Fibroblast of lung (primary cell): ENCODE measurements at regions not wholly inside any gene's neighbourhood (a gene's known extent, or its start where the extent isn't known, plus 50 kb on each side); places are given as distances from the start of the nearest gene placed in this dataset.

Experiments
- DNase-seq, 2 donors: peaks; one replicate each; pipeline versions ENCODE4 v3.0.0 to v3.0.0-alpha.2; 2010; ENCODE audit warnings: low read depth in 2 of 2
- H2AFZ ChIP-seq: 2 replicates; pipeline ENCODE4 v1.5.1; 2012; ENCODE audit warnings: low read length, control low read depth, inconsistent platforms
- H3K27ac ChIP-seq: 2 replicates; pipeline ENCODE4 v1.5.1; 2011; ENCODE audit warnings: low read length, control low read depth; ENCODE audit not compliant: insufficient read depth
- H3K27me3 ChIP-seq: 2 replicates; pipeline ENCODE4 v1.5.1; 2011; ENCODE audit warnings: mild to moderate bottlenecking, low read length; ENCODE audit not compliant: control insufficient read depth, insufficient read depth
- H3K36me3 ChIP-seq: 2 replicates; pipeline ENCODE4 v1.5.1; 2011; ENCODE audit warnings: low read length; ENCODE audit not compliant: control insufficient read depth, insufficient read depth
- H3K4me1 ChIP-seq: 2 replicates; pipeline ENCODE4 v1.5.1; 2011; ENCODE audit warnings: low read length; ENCODE audit not compliant: control insufficient read depth, insufficient read depth; ENCODE audit errors: extremely low read depth
- H3K4me2 ChIP-seq: 2 replicates; pipeline ENCODE4 v1.5.1; 2011; ENCODE audit warnings: low read length, control low read depth; ENCODE audit not compliant: insufficient read depth; ENCODE audit errors: extremely low read depth
- H3K4me3 ChIP-seq, 4 experiments: fragments of 200-600 bp in 1 of 4; sonication (generic) in 1 of 4; replicated peaks in 1 of 4; 2 replicates each; pipeline ENCODE4 v1.5.1; 2011 to 2016; ENCODE audit warnings: low read length in 4 of 4, low read depth in 3 of 4, mild to moderate bottlenecking in 3 of 4, control low read depth in 2 of 4, inconsistent platforms in 1 of 4, mixed read lengths in 1 of 4; ENCODE audit not compliant: insufficient read depth in 1 of 4; ENCODE audit errors: control extremely low read depth in 1 of 4
- H3K79me2 ChIP-seq: 2 replicates; pipeline ENCODE4 v1.5.1; 2012; ENCODE audit warnings: mild to moderate bottlenecking, low read length, inconsistent platforms; ENCODE audit not compliant: control insufficient read depth, insufficient read depth
- H3K9ac ChIP-seq: 2 replicates; pipeline ENCODE4 v1.5.1; 2011; ENCODE audit warnings: mild to moderate bottlenecking, low read length, control low read depth; ENCODE audit not compliant: insufficient read depth
- H3K9me3 ChIP-seq: 2 replicates; pipeline ENCODE4 v1.5.1; 2012; ENCODE audit warnings: low read depth, low read length; ENCODE audit not compliant: control insufficient read depth, insufficient read depth
- H4K20me1 ChIP-seq: 2 replicates; pipeline ENCODE4 v1.5.1; 2011; ENCODE audit warnings: low read length; ENCODE audit not compliant: control insufficient read depth, insufficient read depth; ENCODE audit errors: extremely low read depth
- EZH2 ChIP-seq: IDR thresholded peaks from 2 replicates; pipeline ENCODE4 v1.5.1; 2012; ENCODE audit warnings: low read length, control low read depth, mild to moderate bottlenecking; ENCODE audit errors: missing control alignments
- TF ChIP-seq, protein P1 (sequence below), 2 donors: IDR thresholded peaks in 1 of 2; conservative IDR thresholded peaks in 1 of 2; 1 replicate in 1 of 2; 2 replicates in 1 of 2; pipeline ENCODE4 v1.5.1; 2011 to 2012; ENCODE audit warnings: low read length in 2 of 2, control low read depth in 1 of 2, inconsistent platforms in 1 of 2, low read depth in 1 of 2, mild to moderate bottlenecking in 1 of 2

DNA sequence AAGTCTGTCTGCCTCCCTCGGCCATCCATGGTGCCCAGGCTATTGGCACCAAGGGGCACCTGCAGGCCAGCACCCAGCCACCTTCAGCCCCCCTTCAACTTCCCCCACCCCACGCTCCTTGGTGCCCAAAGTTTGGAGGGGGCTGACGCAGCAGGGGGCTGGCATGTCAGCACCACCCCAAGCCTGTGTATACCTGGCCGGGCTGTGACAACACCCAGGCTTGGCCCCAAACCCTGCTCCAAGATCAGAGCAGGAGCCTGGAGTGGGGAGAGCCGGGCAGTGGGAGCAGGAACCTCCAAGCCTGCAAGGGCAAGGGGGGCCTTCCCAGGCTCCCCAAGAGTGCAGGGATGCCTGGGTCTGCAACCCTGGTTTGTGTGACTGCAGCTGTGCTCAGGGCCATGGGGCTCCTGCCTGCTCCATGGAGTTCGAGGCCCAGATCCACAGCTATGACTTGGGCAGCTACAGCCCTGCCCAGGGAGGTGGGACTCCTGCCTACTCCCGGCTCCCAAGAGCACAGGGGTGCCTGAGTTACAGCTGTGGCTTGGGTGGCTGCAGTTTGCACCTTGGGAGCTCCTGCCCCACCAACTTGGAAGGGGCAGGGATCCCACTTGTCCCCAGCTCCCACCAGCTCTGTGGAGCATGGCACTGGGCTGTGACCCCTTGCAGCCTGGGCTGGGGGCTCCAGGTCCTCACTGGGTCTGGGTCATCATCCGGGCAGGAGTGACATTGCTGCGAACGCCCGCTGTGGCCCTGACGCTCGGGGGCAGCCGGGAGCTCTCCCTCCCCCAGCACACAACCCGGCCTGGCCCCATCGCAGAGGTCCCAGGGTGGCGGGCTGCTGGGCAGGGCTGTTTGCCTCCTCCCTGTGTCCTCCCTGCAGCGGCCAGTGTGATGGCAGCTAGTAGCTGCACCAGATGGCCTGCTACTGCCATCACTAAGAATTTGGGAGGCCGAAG, 175.5 kb upstream of the SDK2 start:
- Histone ChIP-seq H3K4me1 (no peaks in the 10 kb centered on the region), H3K4me3 (no peak overlapping the region), H3K9me3 (no peaks in the 10 kb centered on the region), H3K27ac (no peak overlapping the region), H3K4me2 (no peak overlapping the region), H2AFZ (no peak overlapping the region), H3K79me2 (no peaks in the 10 kb centered on the region), H4K20me1 (no peaks in the 10 kb centered on the region), H3K27me3 (no peaks in the 10 kb centered on the region), H3K36me3 (no peaks in the 10 kb centered on the region), H3K9ac (no peak overlapping the region)
- DNase-seq, result no peak
- no peak for TF ChIP-seq EZH2
- TF ChIP-seq, protein P1, sequence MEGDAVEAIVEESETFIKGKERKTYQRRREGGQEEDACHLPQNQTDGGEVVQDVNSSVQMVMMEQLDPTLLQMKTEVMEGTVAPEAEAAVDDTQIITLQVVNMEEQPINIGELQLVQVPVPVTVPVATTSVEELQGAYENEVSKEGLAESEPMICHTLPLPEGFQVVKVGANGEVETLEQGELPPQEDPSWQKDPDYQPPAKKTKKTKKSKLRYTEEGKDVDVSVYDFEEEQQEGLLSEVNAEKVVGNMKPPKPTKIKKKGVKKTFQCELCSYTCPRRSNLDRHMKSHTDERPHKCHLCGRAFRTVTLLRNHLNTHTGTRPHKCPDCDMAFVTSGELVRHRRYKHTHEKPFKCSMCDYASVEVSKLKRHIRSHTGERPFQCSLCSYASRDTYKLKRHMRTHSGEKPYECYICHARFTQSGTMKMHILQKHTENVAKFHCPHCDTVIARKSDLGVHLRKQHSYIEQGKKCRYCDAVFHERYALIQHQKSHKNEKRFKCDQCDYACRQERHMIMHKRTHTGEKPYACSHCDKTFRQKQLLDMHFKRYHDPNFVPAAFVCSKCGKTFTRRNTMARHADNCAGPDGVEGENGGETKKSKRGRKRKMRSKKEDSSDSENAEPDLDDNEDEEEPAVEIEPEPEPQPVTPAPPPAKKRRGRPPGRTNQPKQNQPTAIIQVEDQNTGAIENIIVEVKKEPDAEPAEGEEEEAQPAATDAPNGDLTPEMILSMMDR (conservative IDR thresholded peaks at IDR 0.05 in 1 of 2, IDR thresholded peaks at IDR 0.05 in 1 of 2; ENCODE audit: low read depth in 1 of 2, low read length in 2 of 2), result no peak

DNA sequence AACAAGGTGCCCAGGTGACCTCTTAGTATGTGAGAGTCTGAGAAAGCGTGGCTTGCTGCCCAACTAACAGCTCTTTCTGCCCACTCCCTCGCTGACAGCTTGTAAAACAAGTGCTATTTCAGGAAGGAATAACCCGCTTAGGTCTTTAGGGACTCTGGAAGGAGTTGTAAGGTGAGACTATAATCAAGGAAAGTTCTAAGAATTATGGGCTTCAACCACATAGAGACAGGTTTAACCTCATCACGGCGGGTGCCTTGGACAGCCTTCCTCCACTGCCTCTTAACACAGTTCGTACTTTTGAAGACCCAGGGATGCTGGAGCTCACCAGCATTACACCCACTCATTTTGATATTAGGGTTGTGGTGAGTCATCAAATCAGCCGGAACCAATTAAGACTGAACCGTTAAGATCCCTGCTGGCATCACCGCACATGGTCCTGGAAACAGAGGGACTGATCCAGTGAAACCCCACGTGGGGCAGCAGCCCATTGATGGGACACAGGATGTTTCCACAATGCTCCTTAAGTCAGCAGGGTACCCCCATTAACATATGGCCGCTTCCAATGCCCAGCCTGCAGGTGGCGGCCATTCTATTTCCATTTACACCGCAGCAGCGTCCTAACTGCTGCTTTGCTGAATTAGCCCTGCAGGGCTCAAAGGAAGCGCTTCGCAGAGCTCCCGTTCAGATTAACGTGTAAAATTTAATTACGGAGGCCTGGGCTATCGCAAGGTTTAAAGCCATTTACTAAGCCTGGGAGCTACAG, 176.6 kb upstream of the SDK2 start:
- Histone ChIP-seq H2AFZ (no peak overlapping the region), H4K20me1 (no peaks in the 10 kb centered on the region), H3K9me3 (no peaks in the 10 kb centered on the region), H3K4me1 (no peaks in the 10 kb centered on the region), H3K4me2 (no peak overlapping the region), H3K79me2 (no peaks in the 10 kb centered on the region), H3K36me3 (no peaks in the 10 kb centered on the region), H3K4me3 (no peak overlapping the region), H3K27me3 (no peaks in the 10 kb centered on the region), H3K27ac (no peak overlapping the region), H3K9ac (no peak overlapping the region)
- no peak for TF ChIP-seq EZH2
- TF ChIP-seq, protein P1 (conservative IDR thresholded peaks at IDR 0.05 in 1 of 2, IDR thresholded peaks at IDR 0.05 in 1 of 2; ENCODE audit: low read depth in 1 of 2, low read length in 2 of 2), result no peak
- DNase-seq, result peak in 1 of 2 donors; percentile 20

DNA sequence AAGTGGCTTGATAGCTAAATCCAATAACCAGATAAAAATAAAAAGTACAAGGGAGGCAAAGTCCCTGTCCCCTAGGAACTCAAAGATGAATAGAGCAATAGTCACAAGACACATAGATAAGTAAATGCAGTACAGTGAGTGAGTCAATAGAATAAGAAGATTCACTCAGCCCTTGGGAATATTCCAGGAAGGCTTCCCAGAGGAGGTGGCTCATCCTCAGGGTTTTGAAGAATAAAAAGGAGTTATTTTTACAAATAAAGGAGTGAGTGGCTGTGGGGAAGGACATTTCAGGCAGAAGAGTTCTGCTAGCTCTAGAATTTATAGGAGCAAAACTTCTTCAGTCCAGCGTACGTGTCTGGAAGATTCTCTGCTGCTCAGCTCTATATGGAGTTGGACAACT, 177.4 kb upstream of the SDK2 start:
- Histone ChIP-seq H3K4me1 (no peaks in the 10 kb centered on the region), H3K4me3 (no peak overlapping the region)

More for the DNA sequence above, 177.4 kb upstream of the SDK2 start:
- H3K4me2 ChIP-seq, result no peak overlapping the region
- H3K9ac ChIP-seq, result no peak overlapping the region
- no peak overlapping the region for H3K27ac ChIP-seq
- H3K27me3 ChIP-seq, result no peaks in the 10 kb centered on the region
- no peaks in the 10 kb centered on the region for H3K9me3 ChIP-seq
- no peaks in the 10 kb centered on the region for H3K79me2 ChIP-seq
- H4K20me1 ChIP-seq, result no peaks in the 10 kb centered on the region
- DNase-seq, result no peak
- no peak for TF ChIP-seq EZH2
- TF ChIP-seq, protein P1 (conservative IDR thresholded peaks at IDR 0.05 in 1 of 2, IDR thresholded peaks at IDR 0.05 in 1 of 2; ENCODE audit: low read depth in 1 of 2, low read length in 2 of 2), result no peak
- no peaks in the 10 kb centered on the region for H3K36me3 ChIP-seq
- H2AFZ ChIP-seq, result no peak overlapping the region
